WTC11 (cell line): ENCODE measurements at regions not wholly inside any gene's neighbourhood (a gene's known extent, or its start where the extent isn't known, plus 50 kb on each side); places are given as distances from the start of the nearest gene placed in this dataset.

Experiments used
- ATAC-seq: fragments of 200-7000 bp; cut with Tn5 transposase; 2 replicates; pipeline ENCODE4 v1.10.0; 2021; ENCODE audit warnings: mild to moderate bottlenecking, moderate library complexity
- CTCF ChIA-PET: fragments of 300-600 bp; sonication (Branson Sonifier 250); formaldehyde crosslinking; loops from one replicate; lab custom pipeline; 2021; ENCODE audit warnings: antibody characterized with exemption; lab: Charles Lee
- POLR2A ChIA-PET: fragments of 350-600 bp; sonication (Branson Sonifier 250); formaldehyde crosslinking; loops from one replicate; lab custom pipeline; 2021; ENCODE audit warnings: antibody characterized with exemption; lab: Charles Lee
- DNase-seq: peaks from one replicate; pipeline ENCODE4 v3.0.0; 2021; ENCODE audit warnings: low spot score
- H3K27ac Mint-ChIP-seq: 2 replicates; pipeline ENCODE4 v1.8.0; 2021; ENCODE audit warnings: mixed read lengths
- H3K27me3 Mint-ChIP-seq: 2 replicates; pipeline ENCODE4 v1.8.0; 2021; ENCODE audit warnings: low read depth, mild to moderate bottlenecking, moderate library complexity, mixed read lengths
- H3K36me3 Mint-ChIP-seq: 2 replicates; pipeline ENCODE4 v1.8.0; 2021; ENCODE audit warnings: mixed read lengths
- H3K4me1 Mint-ChIP-seq: 2 replicates; pipeline ENCODE4 v1.8.0; 2022; ENCODE audit warnings: mixed read lengths
- H3K4me3 Mint-ChIP-seq: 2 replicates; pipeline ENCODE4 v1.8.0; 2021; ENCODE audit warnings: mild to moderate bottlenecking, moderate library complexity, mixed read lengths
- H3K9me3 Mint-ChIP-seq: 2 replicates; pipeline ENCODE4 v1.8.0; 2021; ENCODE audit warnings: mixed read lengths
- ATF3 ChIP-seq: sonication (generic); formaldehyde crosslinking; conservative IDR thresholded peaks from 2 replicates; pipeline ENCODE4 v1.8.1; 2022; ENCODE audit warnings: mild to moderate bottlenecking, missing genetic modification reagents
- ATF6 ChIP-seq: sonication (generic); formaldehyde crosslinking; IDR thresholded peaks from 2 replicates; pipeline ENCODE4 v1.8.1; 2023; ENCODE audit warnings: mild to moderate bottlenecking, missing genetic modification reagents
- CBFB ChIP-seq: sonication (generic); formaldehyde crosslinking; IDR thresholded peaks from 2 replicates; pipeline ENCODE4 v1.8.1; 2022; ENCODE audit warnings: mild to moderate bottlenecking, low read depth, missing genetic modification reagents
- ESRRA ChIP-seq: sonication (generic); formaldehyde crosslinking; IDR thresholded peaks from 2 replicates; pipeline ENCODE4 v1.8.1; 2022; ENCODE audit warnings: mild to moderate bottlenecking, missing genetic modification reagents, borderline replicate concordance
- FOXJ3 ChIP-seq: sonication (generic); formaldehyde crosslinking; IDR thresholded peaks from 2 replicates; pipeline ENCODE4 v1.9.0; 2021; ENCODE audit warnings: missing genetic modification reagents, mild to moderate bottlenecking, borderline replicate concordance
- FOXK1 ChIP-seq: sonication (generic); formaldehyde crosslinking; IDR thresholded peaks from 2 replicates; pipeline ENCODE4 v1.8.0; 2022; ENCODE audit warnings: mild to moderate bottlenecking, moderate library complexity, missing genetic modification reagents
- GTF2I ChIP-seq: fragments of 250-450 bp; sonication (Bioruptor Pico); conservative IDR thresholded peaks from 2 replicates; pipeline ENCODE4 v1.4.0; 2021; ENCODE audit warnings: mild to moderate bottlenecking
- HMGA2 ChIP-seq: fragments of 250-450 bp; sonication (Bioruptor Pico); IDR thresholded peaks from 2 replicates; pipeline ENCODE4 v1.4.0; 2021; ENCODE audit warnings: mild to moderate bottlenecking, moderate library complexity
- HMGXB4 ChIP-seq: sonication (generic); formaldehyde crosslinking; IDR thresholded peaks from 2 replicates; pipeline ENCODE4 v1.8.1; 2023; ENCODE audit warnings: mild to moderate bottlenecking, moderate library complexity, missing genetic modification reagents
- PREB ChIP-seq: sonication (generic); formaldehyde crosslinking; IDR thresholded peaks from 2 replicates; pipeline ENCODE4 v1.8.1; 2022; ENCODE audit warnings: mild to moderate bottlenecking, missing genetic modification reagents, moderate library complexity, borderline replicate concordance
- RELA ChIP-seq: sonication (generic); formaldehyde crosslinking; IDR thresholded peaks from 2 replicates; pipeline ENCODE4 v1.8.1; 2022; ENCODE audit warnings: missing genetic modification reagents, mild to moderate bottlenecking, borderline replicate concordance
- TEAD1 ChIP-seq: sonication (generic); formaldehyde crosslinking; IDR thresholded peaks from 2 replicates; pipeline ENCODE4 v1.8.0; 2022; ENCODE audit warnings: mild to moderate bottlenecking, missing genetic modification reagents
- USF2 ChIP-seq: sonication (generic); formaldehyde crosslinking; IDR thresholded peaks from 2 replicates; pipeline ENCODE4 v1.8.1; 2023; ENCODE audit warnings: mild to moderate bottlenecking, missing genetic modification reagents, moderate library complexity
- ZBTB21 ChIP-seq: sonication (generic); formaldehyde crosslinking; IDR thresholded peaks from 2 replicates; pipeline ENCODE4 v1.8.1; 2023; ENCODE audit warnings: mild to moderate bottlenecking, missing genetic modification reagents, borderline replicate concordance
- ZMAT4 ChIP-seq: fragments of 250-450 bp; sonication (Bioruptor Pico); IDR thresholded peaks from 2 replicates; pipeline ENCODE4 v1.9.0; 2021; ENCODE audit warnings: mild to moderate bottlenecking
- ZNF532 ChIP-seq: fragments of 250-450 bp; sonication (Bioruptor Pico); IDR thresholded peaks from 2 replicates; pipeline ENCODE4 v1.9.0; 2021; ENCODE audit warnings: mild to moderate bottlenecking, borderline replicate concordance

GRCh38 chr4:83922402-83922801 lies 386.5 kb downstream of the GPAT3 start:
- 0 out of 2 replicates have a peak, but pooled peaks cover 2% of the 10 kb centered on the region for H3K36me3 Mint-ChIP-seq
- H3K27ac Mint-ChIP-seq: no peak overlapping the region

GRCh38 chr4:83921124-83921523 lies 385.2 kb downstream of the GPAT3 start:
- H3K9me3 Mint-ChIP-seq: peaks cover 4% of the 10 kb centered on the region
- POLR2A ChIA-PET: no interaction called here
- TF ChIP-seq HMGA2 (CRISPR knock-in tag) (peak; percentile 98), FOXK1 (CRISPR knock-in tag) (no peak)
- TF ChIP-seq, all 79 proteins: peak for 1
- DNase-seq (no peak), ATAC-seq (no peak)
- no peak overlapping the region for H3K27ac Mint-ChIP-seq
- H3K27me3 Mint-ChIP-seq: peaks cover 71% of the 10 kb centered on the region
- peaks cover 44% of the 10 kb centered on the region for H3K4me1 Mint-ChIP-seq
- H3K36me3 Mint-ChIP-seq: 0 out of 2 replicates have a peak, but pooled peaks cover 3% of the 10 kb centered on the region
- CTCF ChIA-PET: no interaction called here
- no peak overlapping the region for H3K4me3 Mint-ChIP-seq

More at GRCh38 chr4:83922402-83922801, 386.5 kb downstream of the GPAT3 start:
- ATAC-seq (peak; percentile 87), DNase-seq (no peak)
- peaks cover 2% of the 10 kb centered on the region for H3K9me3 Mint-ChIP-seq
- ChIA-PET POLR2A (no interaction called here), CTCF (interaction anchor here (1.0 kb wide), 1 partner anchor 529 kb away, joined by 3 read pairs; no protein-coding TSS in a partner anchor)
- H3K4me3 Mint-ChIP-seq: no peak overlapping the region
- TF ChIP-seq FOXK1 (CRISPR knock-in tag) (0 out of 2 replicates have a peak, but pooled peaks have one; percentile 28), ZMAT4 (CRISPR knock-in tag) (peak; percentile 89; the same call in 1 of the 2 replicates), TEAD1 (CRISPR knock-in tag) (0 out of 2 replicates have a peak, but pooled peaks have one; percentile 40), ESRRA (CRISPR knock-in tag) (no peak)
- peaks cover 59% of the 10 kb centered on the region for H3K27me3 Mint-ChIP-seq
- peaks cover 44% of the 10 kb centered on the region for H3K4me1 Mint-ChIP-seq

GRCh38 chr4:83920375-83920774 lies 384.5 kb downstream of the GPAT3 start:
- Mint-ChIP-seq H3K9me3 (peaks cover 4% of the 10 kb centered on the region), H3K36me3 (0 out of 2 replicates have a peak, but pooled peaks cover 3% of the 10 kb centered on the region), H3K4me3 (no peak overlapping the region), H3K27me3 (peaks cover 77% of the 10 kb centered on the region), H3K27ac (no peak overlapping the region), H3K4me1 (peaks cover 50% of the 10 kb centered on the region)
- ChIA-PET CTCF (no interaction called here), POLR2A (no interaction called here)
- TF ChIP-seq HMGXB4 (CRISPR knock-in tag) (no peak), FOXJ3 (CRISPR knock-in tag) (no peak), ATF3 (CRISPR knock-in tag) (no peak), RELA (CRISPR knock-in tag) (no peak)
- DNase-seq (no peak), ATAC-seq (no peak)

GRCh38 chr4:83917572-83917971 lies 381.7 kb downstream of the GPAT3 start:
- POLR2A ChIA-PET: no interaction called here
- CTCF ChIA-PET: no interaction called here
- DNase-seq (no peak), ATAC-seq (no peak)
- H3K27ac Mint-ChIP-seq: no peak overlapping the region
- 0 out of 2 replicates have a peak, but pooled peaks cover 3% of the 10 kb centered on the region for H3K36me3 Mint-ChIP-seq
- H3K9me3 Mint-ChIP-seq: peaks cover 4% of the 10 kb centered on the region
- no peak overlapping the region for H3K4me3 Mint-ChIP-seq
- H3K4me1 Mint-ChIP-seq: peaks cover 39% of the 10 kb centered on the region
- peaks cover 64% of the 10 kb centered on the region for H3K27me3 Mint-ChIP-seq
- TF ChIP-seq PREB: no peak
- no peak for TF ChIP-seq ESRRA (CRISPR knock-in tag)
- TF ChIP-seq ZNF532 (CRISPR knock-in tag): no peak
- TF ChIP-seq CBFB: no peak
- TF ChIP-seq USF2 (CRISPR knock-in tag): no peak
- no peak for TF ChIP-seq ATF6 (CRISPR knock-in tag)
- no peak for TF ChIP-seq GTF2I (CRISPR knock-in tag)
- TF ChIP-seq ZBTB21 (CRISPR knock-in tag): no peak
